GM23248 (cell line): ENCODE measurements at regions not wholly inside any gene's neighbourhood (a gene's known extent, or its start where the extent isn't known, plus 50 kb on each side); places are given as distances from the start of the nearest gene placed in this dataset.

Source experiments
- EZH2 ChIP-seq: fragments of 200-600 bp; sonication (generic); IDR thresholded peaks from 2 replicates; pipeline ENCODE4 v1.6.1; 2018; ENCODE audit warnings: antibody characterized with exemption, mild to moderate bottlenecking; ENCODE audit not compliant: insufficient read depth, poor library complexity, severe bottlenecking
- EZH2phosphoT487 ChIP-seq: fragments of 200-600 bp; sonication (generic); IDR thresholded peaks from 2 replicates; pipeline ENCODE4 v1.6.1; 2018; ENCODE audit warnings: antibody characterized with exemption, moderate library complexity, mild to moderate bottlenecking, low read depth; ENCODE audit not compliant: insufficient read depth

DNA sequence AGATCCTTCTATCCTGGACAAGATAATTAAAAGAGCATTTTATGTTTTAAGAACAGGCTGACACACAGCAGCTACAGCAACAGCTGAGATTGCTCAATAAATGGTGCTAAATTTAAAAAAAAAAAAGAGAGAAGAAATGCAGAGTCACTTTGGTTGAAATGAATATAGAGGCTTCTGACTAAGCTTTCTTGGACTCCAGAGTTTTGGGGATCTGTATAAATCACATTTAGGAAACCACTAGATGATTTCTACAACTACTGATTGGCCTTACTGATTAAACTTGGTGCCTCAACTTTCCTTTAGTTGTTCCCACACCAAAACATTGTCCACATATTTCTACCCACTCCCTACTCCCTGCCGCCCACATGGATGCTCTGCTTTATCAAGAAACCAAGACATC, 132.9 kb upstream of the ZBTB20 start:
- no peak for TF ChIP-seq EZH2phosphoT487
- no peak for TF ChIP-seq EZH2
